H1 (cell line): ENCODE measurements at regions not wholly inside any gene's neighbourhood (a gene's known extent, or its start where the extent isn't known, plus 50 kb on each side); places are given as distances from the start of the nearest gene placed in this dataset.

Source experiments
- CTCF ChIA-PET: fragments of 300-600 bp; sonication (Branson Sonifier 250); formaldehyde crosslinking; loops from one replicate; lab custom pipeline; 2021; ENCODE audit not compliant: partially characterized antibody; lab: Charles Lee
- POLR2A ChIA-PET: fragments of 300-600 bp; sonication (Branson Sonifier 250); formaldehyde crosslinking; loops from one replicate; lab custom pipeline; 2021; ENCODE audit warnings: inconsistent platforms; ENCODE audit not compliant: partially characterized antibody; lab: Charles Lee
- DNase-seq, 2 experiments: peaks; one replicate each; pipeline versions ENCODE4 v3.0.0 to v3.0.0-alpha.2; 2010 to 2022; ENCODE audit warnings: low spot score in 2 of 2, low read depth in 1 of 2, mixed read lengths in 1 of 2
- FAIRE-seq: peaks from 2 replicates; lab custom pipeline; 2011; peaks lifted over from hg19 to GRCh38; lab: Jason Lieb, UNC
- H2AFZ ChIP-seq: 2 replicates; pipeline ENCODE4 v1.8.1; 2012; ENCODE audit warnings: low read length, inconsistent platforms
- H2AK5ac ChIP-seq: 2 replicates; pipeline ENCODE4 v1.6.1; 2013; ENCODE audit warnings: low read depth, low read length
- H2BK120ac ChIP-seq: replicated peaks from 2 replicates; pipeline ENCODE3; 2013; ENCODE audit warnings: low read depth, low read length, inconsistent platforms
- H2BK12ac ChIP-seq: 2 replicates; pipeline ENCODE4 v1.6.1; 2013; ENCODE audit warnings: low read depth, low read length
- H2BK15ac ChIP-seq: 2 replicates; pipeline ENCODE4 v1.6.1; 2013; ENCODE audit warnings: low read length
- H2BK20ac ChIP-seq: 2 replicates; pipeline ENCODE4 v1.6.1; 2013; ENCODE audit warnings: low read length
- H2BK5ac ChIP-seq: 2 replicates; pipeline ENCODE4 v1.6.1; 2013; ENCODE audit warnings: low read depth, low read length
- H3K14ac ChIP-seq: 2 replicates; pipeline ENCODE4 v1.6.1; 2013; ENCODE audit warnings: inconsistent platforms; ENCODE audit not compliant: insufficient read length
- H3K18ac ChIP-seq: 2 replicates; pipeline ENCODE4 v1.6.1; 2013; ENCODE audit warnings: low read length; ENCODE audit errors: extremely low read depth
- H3K23ac ChIP-seq: 2 replicates; pipeline ENCODE4 v1.6.1; 2013; ENCODE audit warnings: inconsistent platforms; ENCODE audit not compliant: insufficient read length
- H3K23me2 ChIP-seq: 2 replicates; pipeline ENCODE4 v1.6.1; 2013; ENCODE audit warnings: low read depth, low read length
- H3K27ac ChIP-seq: 2 replicates; pipeline ENCODE4 v1.6.1; 2011; ENCODE audit warnings: low read depth, low read length, inconsistent platforms
- H3K27me3 ChIP-seq, 4 experiments: replicated peaks in 1 of 4; 1 replicate in 1 of 4; 2 replicates in 3 of 4; pipeline versions ENCODE4 v1.6.1 to v1.8.1; 2011 to 2013; ENCODE audit warnings: low read length in 3 of 4, mild to moderate bottlenecking in 3 of 4, inconsistent platforms in 2 of 4, mixed read lengths in 2 of 4, moderate library complexity in 1 of 4; ENCODE audit not compliant: control insufficient read depth in 3 of 4, insufficient read depth in 3 of 4; ENCODE audit errors: extremely low read depth in 1 of 4
- H3K36me3 ChIP-seq, 4 experiments: 2 replicates each; pipeline versions ENCODE4 v1.6.1 to v1.8.1; 2011 to 2013; ENCODE audit warnings: mild to moderate bottlenecking in 4 of 4, low read length in 3 of 4, moderate library complexity in 2 of 4, control low read depth in 1 of 4, inconsistent platforms in 1 of 4; ENCODE audit not compliant: insufficient read depth in 4 of 4, control insufficient read depth in 2 of 4
- H3K4ac ChIP-seq: replicated peaks from 2 replicates; pipeline ENCODE3; 2013; ENCODE audit warnings: low read length, low read depth, mixed read lengths, inconsistent platforms; ENCODE audit not compliant: insufficient read length
- H3K4me1 ChIP-seq, 4 experiments: replicated peaks in 1 of 4; 1 replicate in 1 of 4; 2 replicates in 3 of 4; pipeline versions ENCODE4 v1.6.1 to v1.8.1; 2011 to 2013; ENCODE audit warnings: low read length in 3 of 4, inconsistent platforms in 2 of 4, mixed read lengths in 1 of 4; ENCODE audit not compliant: insufficient read depth in 4 of 4, control insufficient read depth in 3 of 4
- H3K4me2 ChIP-seq, 2 experiments: 2 replicates each; pipeline versions ENCODE4 v1.6.1 to v1.8.1; 2011 to 2013; ENCODE audit warnings: low read depth in 2 of 2, low read length in 2 of 2, control low read depth in 1 of 2, inconsistent platforms in 1 of 2, mild to moderate bottlenecking in 1 of 2; ENCODE audit not compliant: insufficient read depth in 1 of 2
- H3K4me3 ChIP-seq, 4 experiments: fragments of 200-600, 300-600 bp in 1 of 4; sonication (generic), shearing (Covaris generic), sonication (Bioruptor Twin) in 1 of 4; 2 replicates each; pipeline versions ENCODE4 v1.5.1 to v1.8.1; 2011 to 2016; ENCODE audit warnings: low read length in 4 of 4, low read depth in 3 of 4, control low read depth in 2 of 4, inconsistent platforms in 2 of 4, mild to moderate bottlenecking in 2 of 4, mixed read lengths in 1 of 4, moderate library complexity in 1 of 4; ENCODE audit not compliant: insufficient read depth in 2 of 4; ENCODE audit errors: extremely low read depth in 1 of 4
- H3K56ac ChIP-seq: replicated peaks from 2 replicates; pipeline ENCODE3; 2013; ENCODE audit warnings: low read depth, mild to moderate bottlenecking, mixed read lengths, low read length, inconsistent platforms; ENCODE audit not compliant: insufficient read length
- H3K79me1 ChIP-seq: 2 replicates; pipeline ENCODE4 v1.6.1; 2013; ENCODE audit warnings: low read depth, low read length, control low read depth
- H3K79me2 ChIP-seq, 2 experiments: 2 replicates each; pipeline versions ENCODE4 v1.6.1 to v1.8.1; 2012 to 2013; ENCODE audit warnings: low read length in 2 of 2, mild to moderate bottlenecking in 2 of 2, inconsistent platforms in 1 of 2; ENCODE audit not compliant: insufficient read depth in 2 of 2, control insufficient read depth in 1 of 2
- H3K9ac ChIP-seq, 4 experiments: replicated peaks in 1 of 4; 1 replicate in 1 of 4; 2 replicates in 3 of 4; pipeline versions ENCODE4 v1.6.1 to v1.8.1; 2011 to 2013; ENCODE audit warnings: low read depth in 3 of 4, low read length in 3 of 4, control low read depth in 2 of 4, mild to moderate bottlenecking in 2 of 4, moderate library complexity in 2 of 4, inconsistent platforms in 1 of 4; ENCODE audit errors: extremely low read depth in 1 of 4
- H3K9me3 ChIP-seq, 2 experiments: 2 replicates each; pipeline versions ENCODE4 v1.6.1 to v1.8.1; 2012 to 2013; ENCODE audit warnings: mild to moderate bottlenecking in 2 of 2, moderate library complexity in 2 of 2, control low read depth in 1 of 2, inconsistent platforms in 1 of 2, low read depth in 1 of 2, low read length in 1 of 2, mixed read lengths in 1 of 2; ENCODE audit not compliant: insufficient read depth in 2 of 2
- H4K20me1 ChIP-seq, 2 experiments: replicated peaks in 1 of 2; 2 replicates each; pipeline versions ENCODE3 to v1.8.1; 2011 to 2013; ENCODE audit warnings: inconsistent platforms in 2 of 2, low read length in 2 of 2, mild to moderate bottlenecking in 1 of 2; ENCODE audit not compliant: insufficient read depth in 2 of 2, control insufficient read depth in 1 of 2
- H4K5ac ChIP-seq: 2 replicates; pipeline ENCODE4 v1.6.1; 2013; ENCODE audit warnings: low read length, low read depth, mixed read lengths, inconsistent platforms; ENCODE audit not compliant: insufficient read length
- H4K8ac ChIP-seq: 2 replicates; pipeline ENCODE4 v1.8.0; 2013; ENCODE audit warnings: mild to moderate bottlenecking, moderate library complexity, low read length, inconsistent platforms; ENCODE audit not compliant: insufficient read depth; ENCODE audit errors: extremely low read depth
- H4K91ac ChIP-seq: replicated peaks from 2 replicates; pipeline ENCODE3; 2013; ENCODE audit warnings: low read length, mixed read lengths, inconsistent platforms; ENCODE audit not compliant: insufficient read length
- CTCF ChIP-seq, 3 experiments: IDR thresholded peaks; 1 replicate in 2 of 3; 2 replicates in 1 of 3; pipeline versions ENCODE4 v1.5.1 to v1.6.1; 2011; ENCODE audit warnings: low read length in 3 of 3, mild to moderate bottlenecking in 3 of 3, inconsistent platforms in 2 of 3, low read depth in 1 of 3, moderate library complexity in 1 of 3; ENCODE audit not compliant: insufficient read depth in 1 of 3; ENCODE audit errors: control extremely low read depth in 1 of 3
- EGR1 ChIP-seq: IDR thresholded peaks from 2 replicates; pipeline ENCODE4 v1.6.1; 2011; ENCODE audit warnings: low read depth, low read length, borderline replicate concordance
- POLR2A ChIP-seq, 2 experiments: IDR thresholded peaks; 1 replicate in 1 of 2; 2 replicates in 1 of 2; pipeline ENCODE4 v1.6.1; 2011; ENCODE audit warnings: low read depth in 2 of 2, low read length in 2 of 2, mild to moderate bottlenecking in 2 of 2; ENCODE audit errors: control extremely low read depth in 1 of 2
- POLR2AphosphoS5 ChIP-seq: IDR thresholded peaks from 2 replicates; pipeline ENCODE4 v1.6.1; 2011; ENCODE audit warnings: low read depth, low read length
- RAD21 ChIP-seq, 2 experiments: IDR thresholded peaks in 1 of 2; conservative IDR thresholded peaks in 1 of 2; 2 replicates each; pipeline ENCODE4 v1.6.1; 2011; ENCODE audit warnings: low read depth in 2 of 2, low read length in 2 of 2, improper control_type of control experiment in 1 of 2, inconsistent platforms in 1 of 2, mild to moderate bottlenecking in 1 of 2, moderate library complexity in 1 of 2
- SP1 ChIP-seq: IDR thresholded peaks from 2 replicates; pipeline ENCODE4 v1.6.1; 2011; ENCODE audit warnings: low read depth, low read length
- TAF1 ChIP-seq: IDR thresholded peaks from 2 replicates; pipeline ENCODE4 v1.6.1; 2011; ENCODE audit warnings: mild to moderate bottlenecking, low read depth, low read length
- WGBS, 2 experiments: shearing (Covaris generic) in 1 of 2; methylation state at CpG; one replicate each; pipeline versions ENCODE4 v1.1.6 to v1.1.7; 2013 to 2015; ENCODE audit warnings: low lambda C conversion rate in 2 of 2, mixed read lengths in 2 of 2, inconsistent platforms in 1 of 2, low coverage in 1 of 2, missing lambda C conversion rate in 1 of 2; ENCODE audit not compliant: insufficient replicate concordance in 2 of 2, insufficient coverage in 1 of 2, insufficient read length in 1 of 2; ENCODE audit errors: extremely low coverage in 1 of 2, missing lambda C conversion rate in 1 of 2; 5-methylcytosine and 5-hydroxymethylcytosine counted together

- no peaks in the 10 kb centered on the region for H3K36me3 ChIP-seq
- H3K9ac ChIP-seq = no peak overlapping the region
- H2AK5ac ChIP-seq = no peak overlapping the region
- no peaks in the 10 kb centered on the region for H4K20me1 ChIP-seq
- H4K5ac ChIP-seq = no peak overlapping the region
- no peaks in the 10 kb centered on the region for H3K4me1 ChIP-seq
- H3K9me3 ChIP-seq = no peaks in the 10 kb centered on the region
- H2BK15ac ChIP-seq = no peak overlapping the region
- no peaks in the 10 kb centered on the region for H3K79me2 ChIP-seq
- H4K91ac ChIP-seq = no peak overlapping the region
- no peak overlapping the region for H3K27ac ChIP-seq
- H4K8ac ChIP-seq = no peak overlapping the region
- H3K4me2 ChIP-seq = no peak overlapping the region
- no peak overlapping the region for H3K56ac ChIP-seq
- DNase-seq (no peak), FAIRE-seq (no peak)
- H2BK20ac ChIP-seq = no peak overlapping the region
- no peak overlapping the region for H3K4ac ChIP-seq
- H3K18ac ChIP-seq = no peak overlapping the region
- CTCF ChIA-PET = no interaction called here
- POLR2A ChIA-PET = no interaction called here
- 94% methylated on average over 12 of the region's 12 CpGs; no CpG with 5 or more reads in 1 of the 2 experiments for WGBS, 2 experiments
- H3K23ac ChIP-seq = no peak overlapping the region
- H3K79me1 ChIP-seq = no peaks in the 10 kb centered on the region
- no peak overlapping the region for H2BK12ac ChIP-seq
- no peak overlapping the region for H2BK120ac ChIP-seq
- H3K23me2 ChIP-seq = no peaks in the 10 kb centered on the region; the same call in 1 of the 2 replicates
- no peak overlapping the region for H2AFZ ChIP-seq
- TF ChIP-seq RAD21 (IDR thresholded peaks at IDR 0.05 in 1 of 2, conservative IDR thresholded peaks at IDR 0.05 in 1 of 2; ENCODE audit: low read depth in 2 of 2, low read length in 2 of 2) (no peak), SP1 (no peak), TAF1 (no peak), EGR1 (no peak), POLR2A (IDR thresholded peaks at IDR 0.05; ENCODE audit: control extremely low read depth in 1 of 2, low read depth in 2 of 2, low read length in 2 of 2) (no peak), CTCF (IDR thresholded peaks at IDR 0.05; ENCODE audit: control extremely low read depth in 1 of 3, insufficient read depth in 1 of 3, low read depth in 1 of 3, low read length in 3 of 3) (no peak), POLR2AphosphoS5 (no peak)
- no peak overlapping the region for H3K4me3 ChIP-seq
- no peak overlapping the region for H3K14ac ChIP-seq
- H3K27me3 ChIP-seq = no peaks in the 10 kb centered on the region
- no peak overlapping the region for H2BK5ac ChIP-seq
Observed at GRCh38 chr3:55370272-55370671, 116.8 kb downstream of the WNT5A start.
